Astrocyte of the spinal cord (primary cell): ENCODE measurements at regions not wholly inside any gene's neighbourhood (a gene's known extent, or its start where the extent isn't known, plus 50 kb on each side); places are given as distances from the start of the nearest gene placed in this dataset.
A peak's percentile ranks its signal among the peaks of the same experiment; 100 is the strongest.

Experiments
- DNase-seq: peaks from one replicate; pipeline ENCODE4 v3.0.0; 2011; ENCODE audit warnings: low read depth, low spot score
- H3K4me3 ChIP-seq: 2 replicates; pipeline ENCODE4 v1.5.1; 2011; ENCODE audit warnings: low read depth, mild to moderate bottlenecking, low read length, moderate library complexity
- in situ Hi-C: cut with HindIII; loops from 2 replicates; pipeline ENCODE4 v1.10.0; 2017; ENCODE audit warnings: low sequenced_read_pairs
- TF ChIP-seq, protein P1 (sequence below): IDR thresholded peaks from 2 replicates; pipeline ENCODE4 v1.5.1; 2012; ENCODE audit warnings: low read depth, mild to moderate bottlenecking, low read length, inconsistent platforms

GRCh38 chr2:173552531-173552930, 197.9 kb downstream of the CDCA7 start:
- TF ChIP-seq, protein P1, sequence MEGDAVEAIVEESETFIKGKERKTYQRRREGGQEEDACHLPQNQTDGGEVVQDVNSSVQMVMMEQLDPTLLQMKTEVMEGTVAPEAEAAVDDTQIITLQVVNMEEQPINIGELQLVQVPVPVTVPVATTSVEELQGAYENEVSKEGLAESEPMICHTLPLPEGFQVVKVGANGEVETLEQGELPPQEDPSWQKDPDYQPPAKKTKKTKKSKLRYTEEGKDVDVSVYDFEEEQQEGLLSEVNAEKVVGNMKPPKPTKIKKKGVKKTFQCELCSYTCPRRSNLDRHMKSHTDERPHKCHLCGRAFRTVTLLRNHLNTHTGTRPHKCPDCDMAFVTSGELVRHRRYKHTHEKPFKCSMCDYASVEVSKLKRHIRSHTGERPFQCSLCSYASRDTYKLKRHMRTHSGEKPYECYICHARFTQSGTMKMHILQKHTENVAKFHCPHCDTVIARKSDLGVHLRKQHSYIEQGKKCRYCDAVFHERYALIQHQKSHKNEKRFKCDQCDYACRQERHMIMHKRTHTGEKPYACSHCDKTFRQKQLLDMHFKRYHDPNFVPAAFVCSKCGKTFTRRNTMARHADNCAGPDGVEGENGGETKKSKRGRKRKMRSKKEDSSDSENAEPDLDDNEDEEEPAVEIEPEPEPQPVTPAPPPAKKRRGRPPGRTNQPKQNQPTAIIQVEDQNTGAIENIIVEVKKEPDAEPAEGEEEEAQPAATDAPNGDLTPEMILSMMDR, result no peak
- no peak overlapping the region for H3K4me3 ChIP-seq
- in situ Hi-C loops, result no loop called here

GRCh38 chr2:173553593-173553992, 198.9 kb downstream of the CDCA7 start:
- H3K4me3 ChIP-seq, result no peak overlapping the region
- in situ Hi-C loops, result no loop called here
- peak; percentile 42 for DNase-seq
- TF ChIP-seq, protein P1, result no peak

More at GRCh38 chr2:173552531-173552930, 197.9 kb downstream of the CDCA7 start:
- DNase-seq, result no peak

DNA sequence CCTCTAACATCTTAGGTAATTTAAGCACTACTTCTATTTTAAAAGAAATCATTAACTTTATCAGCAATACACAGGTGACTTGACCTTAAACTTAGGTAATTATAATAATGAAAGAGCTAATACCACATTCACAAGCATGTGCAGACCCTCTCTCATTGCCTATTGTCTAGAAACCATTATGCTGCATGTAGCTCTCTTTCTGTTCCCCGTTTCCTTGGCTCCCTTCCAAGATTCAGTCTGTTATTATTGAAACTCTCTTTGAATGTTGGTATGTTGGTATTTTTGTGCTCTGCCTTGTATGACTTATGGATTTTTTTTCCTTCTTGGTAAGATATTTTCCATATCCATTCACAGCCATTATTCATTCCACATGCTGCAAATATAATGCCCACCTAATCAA, 201.2 kb downstream of the CDCA7 start:
- H3K4me3 ChIP-seq, result no peak overlapping the region
- TF ChIP-seq, protein P1, result no peak
- in situ Hi-C loops, result no loop called here
- peak; percentile 29 for DNase-seq

DNA sequence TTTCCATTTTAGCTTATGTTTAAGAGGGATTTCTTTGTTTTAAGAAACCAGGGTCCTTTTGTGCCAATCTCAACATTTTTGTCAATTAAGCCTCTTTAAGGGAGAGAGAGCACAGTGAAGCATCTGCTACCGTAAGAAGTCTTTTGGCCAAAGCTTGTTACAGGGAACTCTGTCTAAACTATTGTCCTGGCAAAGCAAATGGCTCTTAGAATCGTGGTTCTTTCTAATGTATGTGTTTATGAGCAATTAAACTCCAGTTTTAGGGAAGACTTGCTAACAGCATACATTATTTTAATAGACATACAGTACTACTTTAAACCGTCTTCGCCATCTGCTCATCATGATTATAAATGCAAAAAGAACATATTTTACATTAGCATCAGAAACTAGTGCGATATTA, 202.1 kb downstream of the CDCA7 start:
- in situ Hi-C loops, result no loop called here
- no peak for DNase-seq
- H3K4me3 ChIP-seq, result no peak overlapping the region
- TF ChIP-seq, protein P1, result no peak

DNA sequence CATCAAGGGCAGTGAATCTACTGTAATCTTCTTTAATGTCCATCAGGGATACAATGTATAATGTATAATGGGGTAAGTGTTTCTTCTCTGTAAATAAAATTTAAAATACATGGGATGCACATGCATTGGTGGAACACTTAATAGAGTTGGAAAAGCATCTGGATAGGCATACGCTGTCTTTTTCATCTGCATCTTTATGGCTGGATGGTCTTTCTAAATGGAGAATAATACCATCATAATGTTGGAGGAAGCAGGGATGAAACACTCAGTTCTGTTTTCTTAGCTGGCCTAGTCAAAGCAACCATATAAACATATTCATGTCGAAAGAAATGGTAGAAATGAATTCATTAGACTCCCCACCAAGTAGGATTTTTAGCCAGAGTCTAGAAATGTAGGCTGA, 202.8 kb downstream of the CDCA7 start:
- in situ Hi-C loops, result no loop called here
- DNase-seq, result no peak
- no peak overlapping the region for H3K4me3 ChIP-seq
- TF ChIP-seq, protein P1, result no peak

DNA sequence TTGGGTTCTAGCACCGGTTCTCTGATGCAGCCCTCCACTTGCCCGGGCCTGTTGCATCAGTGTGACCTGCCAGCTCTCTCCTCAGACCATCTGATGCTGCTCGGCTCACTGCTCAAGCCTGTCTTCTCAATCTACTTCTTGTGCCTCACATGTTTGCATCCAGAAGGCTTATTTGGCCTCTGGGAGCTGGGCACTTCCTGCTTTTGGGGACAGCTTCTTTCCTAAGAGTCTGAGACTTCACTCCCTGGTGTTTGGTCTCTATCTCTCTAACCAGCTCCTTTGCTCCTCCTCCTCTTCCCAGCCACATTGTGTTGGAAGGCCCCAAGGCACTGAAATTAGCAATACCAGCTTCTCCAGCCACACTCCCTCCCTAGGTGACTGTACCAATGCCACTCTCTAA, 212.8 kb downstream of the CDCA7 start:
- TF ChIP-seq, protein P1, result no peak
- in situ Hi-C loops, result no loop called here
- H3K4me3 ChIP-seq, result no peak overlapping the region
- DNase-seq, result no peak

DNA sequence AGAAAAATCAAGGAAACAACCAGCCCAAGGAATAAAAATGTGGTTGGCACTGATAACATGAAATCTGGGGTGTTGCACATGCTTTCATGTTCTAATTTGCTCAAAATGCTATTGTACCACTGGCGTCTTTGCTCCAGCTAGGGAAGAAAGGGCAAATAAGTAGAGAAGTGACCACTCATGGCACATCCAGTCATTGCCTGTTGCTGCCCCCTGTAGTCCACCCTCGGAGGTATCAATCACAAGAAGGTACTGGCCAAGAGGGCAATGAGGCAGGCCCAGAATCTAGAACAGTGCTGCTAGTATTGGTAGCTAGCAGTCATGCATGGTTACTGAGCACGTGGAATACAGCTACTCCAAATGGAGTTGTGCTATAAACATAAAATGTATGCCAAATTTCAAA, 213.4 kb downstream of the CDCA7 start:
- DNase-seq, result no peak
- in situ Hi-C loops, result no loop called here
- TF ChIP-seq, protein P1, result peak; percentile 22
- H3K4me3 ChIP-seq, result no peak overlapping the region
